ENCODE measurements at regions not wholly inside any gene's neighbourhood (a gene's known extent, or its start where the extent isn't known, plus 50 kb on each side); places are given as distances from the start of the nearest gene placed in this dataset.

DNA sequence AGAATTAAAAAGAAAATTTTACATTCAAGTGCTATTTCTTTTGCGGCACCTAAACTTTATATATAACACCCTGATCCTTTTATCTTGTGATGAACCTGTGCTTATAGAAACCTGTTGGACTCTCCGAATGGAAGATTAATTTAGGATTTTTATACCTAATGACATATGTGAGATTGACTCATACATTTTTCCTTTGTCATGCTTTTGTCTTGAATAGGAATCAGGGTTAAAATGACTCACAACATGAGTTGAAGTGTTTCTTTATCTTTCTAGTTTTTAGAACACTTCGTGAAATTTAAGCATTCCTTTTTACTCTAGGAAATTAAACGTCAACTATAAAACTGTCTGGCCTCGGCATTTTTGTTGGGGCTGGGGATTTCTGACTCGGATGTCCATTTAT lies 378.9 kb downstream of the PCDH20 start:
- Histone ChIP-seq H3K4me3 (ENCODE audit: low read depth, low read length, poor library complexity, severe bottlenecking) (no peak overlapping the region), H3K79me2 (ENCODE audit: insufficient read depth, low read depth, low read length) (no peaks in the 10 kb centered on the region), H3K27ac (ENCODE audit: low read depth, low read length, poor library complexity, severe bottlenecking) (no peak overlapping the region), H3K9me2 (ENCODE audit: insufficient read depth, low read length) (peaks cover 3% of the 10 kb centered on the region; the same call in 1 of the 2 replicates), H3K4me1 (ENCODE audit: insufficient read depth, low read length, poor library complexity, severe bottlenecking) (no peaks in the 10 kb centered on the region), H3K9me3 (ENCODE audit: low read length) (no peaks in the 10 kb centered on the region), H3K4me2 (ENCODE audit: low read length) (no peak overlapping the region), H2AFZ (ENCODE audit: low read length) (no peak overlapping the region), H4K20me1 (ENCODE audit: insufficient read depth, low read length) (no peaks in the 10 kb centered on the region), H3K36me3 (ENCODE audit: insufficient read depth, low read length) (no peaks in the 10 kb centered on the region)
- ChIA-PET CTCF (ENCODE audit: unreplicated experiment) (no interaction called here), POLR2A (no interaction called here)
- DNase-seq (ENCODE audit: low spot score): no peak
- TF ChIP-seq, protein P1, sequence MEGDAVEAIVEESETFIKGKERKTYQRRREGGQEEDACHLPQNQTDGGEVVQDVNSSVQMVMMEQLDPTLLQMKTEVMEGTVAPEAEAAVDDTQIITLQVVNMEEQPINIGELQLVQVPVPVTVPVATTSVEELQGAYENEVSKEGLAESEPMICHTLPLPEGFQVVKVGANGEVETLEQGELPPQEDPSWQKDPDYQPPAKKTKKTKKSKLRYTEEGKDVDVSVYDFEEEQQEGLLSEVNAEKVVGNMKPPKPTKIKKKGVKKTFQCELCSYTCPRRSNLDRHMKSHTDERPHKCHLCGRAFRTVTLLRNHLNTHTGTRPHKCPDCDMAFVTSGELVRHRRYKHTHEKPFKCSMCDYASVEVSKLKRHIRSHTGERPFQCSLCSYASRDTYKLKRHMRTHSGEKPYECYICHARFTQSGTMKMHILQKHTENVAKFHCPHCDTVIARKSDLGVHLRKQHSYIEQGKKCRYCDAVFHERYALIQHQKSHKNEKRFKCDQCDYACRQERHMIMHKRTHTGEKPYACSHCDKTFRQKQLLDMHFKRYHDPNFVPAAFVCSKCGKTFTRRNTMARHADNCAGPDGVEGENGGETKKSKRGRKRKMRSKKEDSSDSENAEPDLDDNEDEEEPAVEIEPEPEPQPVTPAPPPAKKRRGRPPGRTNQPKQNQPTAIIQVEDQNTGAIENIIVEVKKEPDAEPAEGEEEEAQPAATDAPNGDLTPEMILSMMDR (conservative IDR thresholded peaks at IDR 0.05; ENCODE audit: low read length): no peak
- intact Hi-C loops (cut with micrococcal nuclease; ENCODE audit: unreplicated experiment): no loop called here
- BruUV-seq (replicated peaks): no TSS peak

DNA sequence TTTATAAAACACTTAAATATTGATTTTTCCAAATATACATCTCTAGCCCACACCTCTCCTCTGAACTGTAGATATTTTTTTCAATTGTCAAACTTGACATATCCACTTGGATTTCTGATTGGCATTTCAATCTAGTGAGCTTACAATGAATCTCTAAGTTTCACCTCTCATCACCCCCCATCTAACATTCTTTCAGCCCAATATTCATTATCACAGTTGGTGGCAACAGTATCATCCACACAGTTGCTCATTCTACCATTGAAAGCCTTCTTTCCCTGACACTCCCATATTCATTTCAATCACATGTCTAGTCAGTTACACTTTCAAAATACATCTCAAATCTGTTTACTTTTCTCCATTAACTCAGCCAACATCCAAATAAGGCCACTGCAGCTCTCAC lies 385.2 kb downstream of the PCDH20 start:
- ChIA-PET CTCF (ENCODE audit: unreplicated experiment) (no interaction called here), POLR2A (no interaction called here)
- no peaks in the 10 kb centered on the region for H4K20me1 ChIP-seq (ENCODE audit: insufficient read depth, low read length)
- no TSS peak for BruUV-seq (replicated peaks)
- no peaks in the 10 kb centered on the region for H3K36me3 ChIP-seq (ENCODE audit: insufficient read depth, low read length)
- H2AFZ ChIP-seq (ENCODE audit: low read length): no peak overlapping the region
- H3K9me2 ChIP-seq (ENCODE audit: insufficient read depth, low read length): peaks cover 3% of the 10 kb centered on the region; the same call in 1 of the 2 replicates
- intact Hi-C loops (cut with micrococcal nuclease; ENCODE audit: unreplicated experiment): no loop called here
- no peaks in the 10 kb centered on the region for H3K79me2 ChIP-seq (ENCODE audit: insufficient read depth, low read depth, low read length)
- no peaks in the 10 kb centered on the region for H3K4me1 ChIP-seq (ENCODE audit: insufficient read depth, low read length, poor library complexity, severe bottlenecking)
- DNase-seq (ENCODE audit: low spot score): no peak
- TF ChIP-seq, protein P1 (conservative IDR thresholded peaks at IDR 0.05; ENCODE audit: low read length): no peak
- TF ChIP-seq EZH2phosphoT487 (IDR thresholded peaks at IDR 0.05; ENCODE audit: borderline replicate concordance, low read depth, low read length): no peak
- no peak overlapping the region for H3K4me2 ChIP-seq (ENCODE audit: low read length)
- H3K9me3 ChIP-seq (ENCODE audit: low read length): no peaks in the 10 kb centered on the region
- H3K27ac ChIP-seq (ENCODE audit: low read depth, low read length, poor library complexity, severe bottlenecking): no peak overlapping the region
- no peak overlapping the region for H3K4me3 ChIP-seq (ENCODE audit: low read depth, low read length, poor library complexity, severe bottlenecking)

DNA sequence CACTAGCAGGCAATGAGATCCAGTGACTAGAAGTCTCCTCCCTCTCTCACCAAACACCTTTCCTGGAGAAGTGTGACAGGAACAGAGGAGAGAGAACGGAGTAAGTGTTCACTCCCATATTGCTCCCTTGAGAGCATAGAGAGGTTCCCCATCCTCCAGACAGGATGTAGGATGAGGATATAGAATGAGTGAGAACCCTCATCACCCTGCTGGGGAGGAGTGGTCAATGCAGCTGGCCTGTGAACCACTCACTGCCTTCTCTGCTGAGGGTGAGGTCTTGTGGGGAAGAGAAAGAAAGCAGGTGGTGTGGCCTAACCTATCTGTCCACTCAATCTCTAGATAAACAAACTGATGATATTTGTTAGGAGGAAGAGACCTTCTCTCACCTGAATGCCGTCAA lies 386.6 kb downstream of the PCDH20 start:
- POLR2A ChIA-PET: no interaction called here
- no TSS peak for BruUV-seq (replicated peaks)

More for the DNA sequence above, 386.6 kb downstream of the PCDH20 start:
- no peaks in the 10 kb centered on the region for H3K4me1 ChIP-seq (ENCODE audit: insufficient read depth, low read length, poor library complexity, severe bottlenecking)
- no peaks in the 10 kb centered on the region for H3K79me2 ChIP-seq (ENCODE audit: insufficient read depth, low read depth, low read length)
- CTCF ChIA-PET (ENCODE audit: unreplicated experiment): no interaction called here
- H4K20me1 ChIP-seq (ENCODE audit: insufficient read depth, low read length): no peaks in the 10 kb centered on the region
- peaks cover 3% of the 10 kb centered on the region; the same call in 1 of the 2 replicates for H3K9me2 ChIP-seq (ENCODE audit: insufficient read depth, low read length)
- no peak overlapping the region for H3K27ac ChIP-seq (ENCODE audit: low read depth, low read length, poor library complexity, severe bottlenecking)
- H3K36me3 ChIP-seq (ENCODE audit: insufficient read depth, low read length): no peaks in the 10 kb centered on the region
- H3K9me3 ChIP-seq (ENCODE audit: low read length): no peaks in the 10 kb centered on the region
- DNase-seq (ENCODE audit: low spot score): no peak
- H3K4me3 ChIP-seq (ENCODE audit: low read depth, low read length, poor library complexity, severe bottlenecking): no peak overlapping the region
- intact Hi-C loops (cut with micrococcal nuclease; ENCODE audit: unreplicated experiment): no loop called here
- no peak overlapping the region for H3K4me2 ChIP-seq (ENCODE audit: low read length)
- H2AFZ ChIP-seq (ENCODE audit: low read length): no peak overlapping the region
- no peak for TF ChIP-seq EZH2phosphoT487 (IDR thresholded peaks at IDR 0.05; ENCODE audit: borderline replicate concordance, low read depth, low read length)
- TF ChIP-seq, protein P1 (conservative IDR thresholded peaks at IDR 0.05; ENCODE audit: low read length): no peak
